HepG2 (cell line): ENCODE measurements at regions not wholly inside any gene's neighbourhood (a gene's known extent, or its start where the extent isn't known, plus 50 kb on each side); places are given as distances from the start of the nearest gene placed in this dataset.

Experiments used
- ATAC-seq: fragments of 200-7000 bp; cut with Tn5 transposase; 3 replicates; pipeline ENCODE4 v1.9.1; 2020; ENCODE audit warnings: mild to moderate bottlenecking, moderate library complexity
- BruUV-seq: library from RNA; stranded (reverse); fragments of 400-500 nt; replicated peaks from 2 replicates; lab custom pipeline; 2021; lab: Mats Ljungman, UMichigan
- CTCF ChIA-PET: fragments of 300-600 bp; formaldehyde crosslinking; extraction: SDS; loops from one replicate; lab custom pipeline; 2021; ENCODE audit warnings: low total read pairs, inconsistent platforms, low intra/inter-chr PET ratio; lab: Yijun Ruan, JAX
- POLR2A ChIA-PET: fragments of 350-600 bp; sonication (Branson Sonifier 250); formaldehyde crosslinking; loops from one replicate; lab custom pipeline; 2020; ENCODE audit warnings: antibody characterized with exemption, inconsistent platforms; lab: Yijun Ruan, JAX
- DNase-seq: peaks from one replicate; pipeline ENCODE4 v3.0.0-alpha.2; 2015; ENCODE audit warnings: low spot score
- FAIRE-seq: peaks from 3 replicates; lab custom pipeline; 2011; peaks lifted over from hg19 to GRCh38; lab: Jason Lieb, UNC
- H2AFZ ChIP-seq: one replicate; pipeline ENCODE4 v1.6.1; 2011; ENCODE audit warnings: low read length, inconsistent platforms
- H3K27ac ChIP-seq: fragments of 300-600 bp; 3 replicates; pipeline ENCODE4 v1.8.0; 2011; ENCODE audit warnings: mixed run types, mild to moderate bottlenecking, mixed read lengths, low read length, inconsistent platforms; ENCODE audit not compliant: insufficient read depth; ENCODE audit errors: extremely low read length
- H3K27me3 ChIP-seq, 2 experiments: fragments of 200-600 bp in 1 of 2; 2 replicates in 1 of 2; 3 replicates in 1 of 2; pipeline versions ENCODE4 v1.6.0 to v1.8.0; 2011; ENCODE audit warnings: low read length in 2 of 2, mild to moderate bottlenecking in 2 of 2, moderate library complexity in 2 of 2, inconsistent platforms in 1 of 2; ENCODE audit not compliant: insufficient read depth in 2 of 2, control insufficient read depth in 1 of 2
- H3K36me3 ChIP-seq, 2 experiments: fragments of 200-600 bp in 1 of 2; replicated peaks in 1 of 2; 2 replicates in 1 of 2; 3 replicates in 1 of 2; pipeline versions ENCODE4 v1.5.1 to v1.8.0; 2011; ENCODE audit warnings: low read length in 2 of 2, inconsistent platforms in 1 of 2; ENCODE audit not compliant: insufficient read depth in 2 of 2, control insufficient read depth in 1 of 2
- H3K4me1 ChIP-seq: 2 replicates; pipeline ENCODE4 v1.5.1; 2012; ENCODE audit warnings: low read length, inconsistent platforms; ENCODE audit not compliant: insufficient read depth
- H3K4me2 ChIP-seq: 2 replicates; pipeline ENCODE4 v1.6.0; 2011; ENCODE audit warnings: low read depth, low read length, inconsistent platforms
- H3K4me3 ChIP-seq, 3 experiments: fragments of 200-600 bp in 1 of 3; sonication (generic), shearing (Covaris generic) in 1 of 3; replicated peaks in 1 of 3; 2 replicates each; pipeline ENCODE4 v1.5.1; 2011 to 2016; ENCODE audit warnings: low read length in 3 of 3, inconsistent platforms in 2 of 3, low read depth in 2 of 3, mild to moderate bottlenecking in 2 of 3, control low read depth in 1 of 3, mixed read lengths in 1 of 3; ENCODE audit not compliant: insufficient read depth in 1 of 3
- H3K79me2 ChIP-seq: one replicate; pipeline ENCODE4 v1.6.1; 2011; ENCODE audit warnings: low read length, inconsistent platforms; ENCODE audit not compliant: insufficient read depth
- H3K9ac ChIP-seq: 2 replicates; pipeline ENCODE4 v1.6.0; 2011; ENCODE audit warnings: mild to moderate bottlenecking, low read depth, low read length, inconsistent platforms; ENCODE audit not compliant: insufficient read depth
- H3K9me3 ChIP-seq: 2 replicates; pipeline ENCODE4 v1.5.1; 2012; ENCODE audit warnings: mild to moderate bottlenecking, low read length
- H4K20me1 ChIP-seq: 2 replicates; pipeline ENCODE4 v1.6.0; 2011; ENCODE audit warnings: inconsistent platforms, mild to moderate bottlenecking, low read length, moderate library complexity; ENCODE audit not compliant: insufficient read depth
- CBX2 ChIP-seq, 2 experiments: fragments of 200-600 bp in 1 of 2; sonication (generic); formaldehyde crosslinking in 1 of 2; IDR thresholded peaks; 2 replicates each; pipeline versions ENCODE4 v1.7.0 to v1.8.1; 2018 to 2022; ENCODE audit warnings: low read depth in 2 of 2, low read length in 1 of 2, mild to moderate bottlenecking in 1 of 2, missing genetic modification reagents in 1 of 2
- DBP ChIP-seq: sonication (generic); formaldehyde crosslinking; IDR thresholded peaks from 2 replicates; pipeline ENCODE4 v1.4.0; 2020; ENCODE audit warnings: missing genetic modification reagents; ENCODE audit errors: not compliant biosample characterization
- E2F1 ChIP-seq: sonication (generic); formaldehyde crosslinking; IDR thresholded peaks from 2 replicates; pipeline ENCODE4 v1.5.0; 2020; ENCODE audit warnings: missing genetic modification reagents
- ELF1 ChIP-seq: sonication (generic); formaldehyde crosslinking; IDR thresholded peaks from 2 replicates; pipeline ENCODE4 v1.4.0; 2020; ENCODE audit warnings: missing genetic modification reagents
- ELF3 ChIP-seq: IDR thresholded peaks from 2 replicates; pipeline ENCODE4 v1.6.1; 2016; ENCODE audit warnings: missing genetic modification reagents, missing compliant biosample characterization
- KDM3A ChIP-seq: IDR thresholded peaks from 2 replicates; pipeline ENCODE4 v1.6.1; 2018; ENCODE audit warnings: low read depth, missing compliant biosample characterization
- MEIS2 ChIP-seq: sonication (generic); formaldehyde crosslinking; IDR thresholded peaks from 2 replicates; pipeline ENCODE4 v1.9.0; 2021; ENCODE audit warnings: mild to moderate bottlenecking, missing genetic modification reagents
- MXI1 ChIP-seq: IDR thresholded peaks from 3 replicates; pipeline ENCODE4 v1.6.1; 2012; ENCODE audit warnings: low read depth, low read length, inconsistent platforms, borderline replicate concordance
- NCOR1 ChIP-seq: fragments of 200-600 bp; sonication (generic); IDR thresholded peaks from 2 replicates; pipeline ENCODE4 v1.7.0; 2017; ENCODE audit warnings: antibody characterized with exemption, low read length, borderline replicate concordance
- POGK ChIP-seq: sonication (generic); formaldehyde crosslinking; conservative IDR thresholded peaks from 2 replicates; pipeline ENCODE4 v1.8.0; 2022; ENCODE audit warnings: mild to moderate bottlenecking, moderate library complexity, missing genetic modification reagents
- YEATS4 ChIP-seq: sonication (generic); formaldehyde crosslinking; IDR thresholded peaks from 2 replicates; pipeline ENCODE4 v1.4.0; 2020; ENCODE audit warnings: missing genetic modification reagents, borderline replicate concordance
- ZNF264 ChIP-seq: sonication (generic); formaldehyde crosslinking; IDR thresholded peaks from 2 replicates; pipeline ENCODE4 v1.4.0; 2020; ENCODE audit warnings: missing genetic modification reagents
- ZNF383 ChIP-seq: sonication (generic); formaldehyde crosslinking; IDR thresholded peaks from 2 replicates; pipeline ENCODE4 v1.4.0; 2020; ENCODE audit warnings: missing genetic modification reagents, mild to moderate bottlenecking, borderline replicate concordance
- ZNF562 ChIP-seq: sonication (generic); formaldehyde crosslinking; IDR thresholded peaks from 2 replicates; pipeline ENCODE4 v1.8.0; 2022; ENCODE audit warnings: missing genetic modification reagents, borderline replicate concordance
- ZNF672 ChIP-seq: sonication (generic); formaldehyde crosslinking; IDR thresholded peaks from 2 replicates; pipeline ENCODE4 v1.8.1; 2022; ENCODE audit warnings: missing genetic modification reagents
- WGBS: methylation state at CpG from one replicate; pipeline ENCODE4 v1.1.6; 2017; ENCODE audit warnings: low lambda C conversion rate; 5-methylcytosine and 5-hydroxymethylcytosine counted together
- in situ Hi-C: cut with HindIII; loops from 2 replicates; pipeline ENCODE4 v1.10.0; 2017; ENCODE audit warnings: low pct_unique_long_range_greater_than_20kb; ENCODE audit not compliant: extremely low pct_ligation_motif_present
- intact Hi-C: fragments of 100-400 bp; cut with micrococcal nuclease; formaldehyde crosslinking; loops from one replicate; pipeline ENCODE4 v1.10.0; 2022; ENCODE audit not compliant: unreplicated experiment
- TF ChIP-seq, protein P1 (sequence below): sonication (generic); formaldehyde crosslinking; conservative IDR thresholded peaks from 2 replicates; pipeline ENCODE4 v1.4.0; 2020; ENCODE audit warnings: missing genetic modification reagents
- TF ChIP-seq, protein P2 (sequence below): sonication (generic); formaldehyde crosslinking; IDR thresholded peaks from 2 replicates; pipeline ENCODE4 v1.5.0; 2020; ENCODE audit warnings: mild to moderate bottlenecking, missing genetic modification reagents, moderate library complexity

GRCh38 chr19:29154163-29154562 is 58.8 kb downstream of the UQCRFS1 start:
- Histone ChIP-seq H2AFZ (no peak overlapping the region), H3K4me2 (no peak overlapping the region), H3K27ac (no peak overlapping the region), H3K4me3 (no peak overlapping the region), H3K9ac (no peak overlapping the region), H3K27me3 (no peaks in the 10 kb centered on the region), H3K79me2 (no peaks in the 10 kb centered on the region), H3K9me3 (peaks cover 89% of the 10 kb centered on the region), H3K4me1 (no peaks in the 10 kb centered on the region), H3K36me3 (no peaks in the 10 kb centered on the region), H4K20me1 (no peaks in the 10 kb centered on the region)
- POLR2A ChIA-PET: no interaction called here
- CTCF ChIA-PET: no interaction called here
- TF ChIP-seq ZNF562 (no peak), ELF1 (CRISPR knock-in tag) (no peak), ZNF383 (CRISPR knock-in tag) (no peak), ZNF264 (CRISPR knock-in tag) (no peak), DBP (CRISPR knock-in tag) (no peak), E2F1 (CRISPR knock-in tag) (no peak), NCOR1 (no peak), MEIS2 (CRISPR knock-in tag) (no peak), ZNF672 (CRISPR knock-in tag) (no peak), MXI1 (no peak), ELF3 (CRISPR knock-in tag) (no peak), CBX2 (IDR thresholded peaks at IDR 0.05; ENCODE audit: low read depth, low read length) (no peak), CBX2 (CRISPR knock-in tag; IDR thresholded peaks at IDR 0.05; ENCODE audit: low read depth) (no peak), YEATS4 (CRISPR knock-in tag) (no peak), KDM3A (CRISPR knock-in tag) (no peak), POGK (CRISPR knock-in tag) (no peak)
- TF ChIP-seq, protein P1, sequence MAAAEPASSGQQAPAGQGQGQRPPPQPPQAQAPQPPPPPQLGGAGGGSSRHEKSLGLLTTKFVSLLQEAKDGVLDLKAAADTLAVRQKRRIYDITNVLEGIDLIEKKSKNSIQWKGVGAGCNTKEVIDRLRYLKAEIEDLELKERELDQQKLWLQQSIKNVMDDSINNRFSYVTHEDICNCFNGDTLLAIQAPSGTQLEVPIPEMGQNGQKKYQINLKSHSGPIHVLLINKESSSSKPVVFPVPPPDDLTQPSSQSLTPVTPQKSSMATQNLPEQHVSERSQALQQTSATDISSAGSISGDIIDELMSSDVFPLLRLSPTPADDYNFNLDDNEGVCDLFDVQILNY (CRISPR knock-in tag): no peak
- TF ChIP-seq, protein P2, sequence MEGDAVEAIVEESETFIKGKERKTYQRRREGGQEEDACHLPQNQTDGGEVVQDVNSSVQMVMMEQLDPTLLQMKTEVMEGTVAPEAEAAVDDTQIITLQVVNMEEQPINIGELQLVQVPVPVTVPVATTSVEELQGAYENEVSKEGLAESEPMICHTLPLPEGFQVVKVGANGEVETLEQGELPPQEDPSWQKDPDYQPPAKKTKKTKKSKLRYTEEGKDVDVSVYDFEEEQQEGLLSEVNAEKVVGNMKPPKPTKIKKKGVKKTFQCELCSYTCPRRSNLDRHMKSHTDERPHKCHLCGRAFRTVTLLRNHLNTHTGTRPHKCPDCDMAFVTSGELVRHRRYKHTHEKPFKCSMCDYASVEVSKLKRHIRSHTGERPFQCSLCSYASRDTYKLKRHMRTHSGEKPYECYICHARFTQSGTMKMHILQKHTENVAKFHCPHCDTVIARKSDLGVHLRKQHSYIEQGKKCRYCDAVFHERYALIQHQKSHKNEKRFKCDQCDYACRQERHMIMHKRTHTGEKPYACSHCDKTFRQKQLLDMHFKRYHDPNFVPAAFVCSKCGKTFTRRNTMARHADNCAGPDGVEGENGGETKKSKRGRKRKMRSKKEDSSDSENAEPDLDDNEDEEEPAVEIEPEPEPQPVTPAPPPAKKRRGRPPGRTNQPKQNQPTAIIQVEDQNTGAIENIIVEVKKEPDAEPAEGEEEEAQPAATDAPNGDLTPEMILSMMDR (CRISPR knock-in tag): no peak
- BruUV-seq: no TSS peak
- ATAC-seq (no peak), DNase-seq (no peak), FAIRE-seq (no peak)
- WGBS: 13% methylated on average over 3 of the region's 3 CpGs
- intact Hi-C loops: no loop called here
- in situ Hi-C loops: no loop called here
